ENCODE measurements at regions not wholly inside any gene's neighbourhood (a gene's known extent, or its start where the extent isn't known, plus 50 kb on each side); places are given as distances from the start of the nearest gene placed in this dataset.

DNA sequence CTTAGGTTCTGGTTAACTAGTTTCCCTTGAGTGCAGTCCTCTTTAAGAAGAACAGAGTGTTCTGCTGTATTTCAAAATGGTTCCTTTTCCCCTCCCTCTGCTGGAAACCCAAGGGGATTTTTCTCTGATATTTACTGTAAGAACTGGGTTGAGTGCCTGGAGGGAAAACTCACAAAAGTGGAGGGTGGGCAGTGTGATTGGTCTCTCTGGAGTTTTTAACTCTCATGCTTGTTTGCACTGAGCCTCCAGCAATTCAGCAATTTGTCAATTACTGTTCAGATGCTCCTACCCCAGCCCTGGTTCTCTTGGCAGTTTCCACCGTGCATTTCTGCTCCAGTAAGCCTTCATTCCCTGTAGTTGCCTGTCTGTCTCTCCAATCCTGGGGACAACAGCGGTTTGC, 273.4 kb upstream of the SORCS1 start:
- ChIA-PET CTCF (no interaction called here), POLR2A (no interaction called here)
- Histone ChIP-seq H2AFZ (ENCODE audit: insufficient read depth, low read depth, low read length, poor library complexity, severe bottlenecking) (peak overlapping the region; percentile 31), H3K9ac (ENCODE audit: low read length) (no peak overlapping the region), H3K36me3 (replicated peaks in 1 of 2; ENCODE audit: control extremely low read depth in 1 of 2, control insufficient read depth in 1 of 2, extremely low read depth in 1 of 2, insufficient read depth in 2 of 2, low read length in 1 of 2) (no peaks in the 10 kb centered on the region), H3K27me3 (replicated peaks in 1 of 4; ENCODE audit: control extremely low read depth in 1 of 4, control insufficient read depth in 3 of 4, insufficient read depth in 4 of 4, low read length in 3 of 4) (no peaks in the 10 kb centered on the region), H3K27ac (ENCODE audit: low read length in 2 of 2) (no peak overlapping the region), H3K79me2 (ENCODE audit: control insufficient read depth, insufficient read depth, low read length) (no peaks in the 10 kb centered on the region), H4K20me1 (ENCODE audit: control insufficient read depth, insufficient read depth, low read length, poor library complexity, severe bottlenecking) (no peaks in the 10 kb centered on the region), H3K4me2 (replicated peaks; ENCODE audit: low read depth, low read length, poor library complexity, severe bottlenecking) (no peak overlapping the region), H3K4me1 (ENCODE audit: control insufficient read depth in 2 of 2, insufficient read depth in 2 of 2, low read length in 2 of 2) (peaks cover 0 to 39% of the 10 kb centered on the region in 2 donors), H3K9me3 (ENCODE audit: control extremely low read depth in 1 of 3, control insufficient read depth in 2 of 3, insufficient read depth in 1 of 3, low read length in 2 of 3) (no peaks in the 10 kb centered on the region), H3K4me3 (ENCODE audit: control extremely low read depth in 1 of 5, extremely low read depth in 1 of 5, insufficient read depth in 1 of 5, low read depth in 2 of 5, low read length in 4 of 5) (no peak overlapping the region)
- WGBS (ENCODE audit: insufficient coverage), result 80% methylated on average over 1 of the region's 2 CpGs
- peaks cover 14% of the 10 kb centered on the region for H3K4me1 Mint-ChIP-seq
- no peak for DNase-seq
- TF ChIP-seq EZH2 (IDR thresholded peaks at IDR 0.05; ENCODE audit: borderline replicate concordance, insufficient read depth, low read depth, low read length, poor library complexity, severe bottlenecking), result no peak
- TF ChIP-seq, protein P1, sequence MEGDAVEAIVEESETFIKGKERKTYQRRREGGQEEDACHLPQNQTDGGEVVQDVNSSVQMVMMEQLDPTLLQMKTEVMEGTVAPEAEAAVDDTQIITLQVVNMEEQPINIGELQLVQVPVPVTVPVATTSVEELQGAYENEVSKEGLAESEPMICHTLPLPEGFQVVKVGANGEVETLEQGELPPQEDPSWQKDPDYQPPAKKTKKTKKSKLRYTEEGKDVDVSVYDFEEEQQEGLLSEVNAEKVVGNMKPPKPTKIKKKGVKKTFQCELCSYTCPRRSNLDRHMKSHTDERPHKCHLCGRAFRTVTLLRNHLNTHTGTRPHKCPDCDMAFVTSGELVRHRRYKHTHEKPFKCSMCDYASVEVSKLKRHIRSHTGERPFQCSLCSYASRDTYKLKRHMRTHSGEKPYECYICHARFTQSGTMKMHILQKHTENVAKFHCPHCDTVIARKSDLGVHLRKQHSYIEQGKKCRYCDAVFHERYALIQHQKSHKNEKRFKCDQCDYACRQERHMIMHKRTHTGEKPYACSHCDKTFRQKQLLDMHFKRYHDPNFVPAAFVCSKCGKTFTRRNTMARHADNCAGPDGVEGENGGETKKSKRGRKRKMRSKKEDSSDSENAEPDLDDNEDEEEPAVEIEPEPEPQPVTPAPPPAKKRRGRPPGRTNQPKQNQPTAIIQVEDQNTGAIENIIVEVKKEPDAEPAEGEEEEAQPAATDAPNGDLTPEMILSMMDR (IDR thresholded peaks at IDR 0.05), result no peak
- H3K27ac Mint-ChIP-seq, result no peak overlapping the region
- no peak overlapping the region for H3K4me3 Mint-ChIP-seq
- no peak for ATAC-seq (ENCODE audit: low read depth)
- intact Hi-C loops (cut with micrococcal nuclease), result no loop called here
- peaks cover 9% of the 10 kb centered on the region for H3K9me3 Mint-ChIP-seq (ENCODE audit: insufficient read depth)
- H3K27me3 Mint-ChIP-seq, result no peaks in the 10 kb centered on the region

DNA sequence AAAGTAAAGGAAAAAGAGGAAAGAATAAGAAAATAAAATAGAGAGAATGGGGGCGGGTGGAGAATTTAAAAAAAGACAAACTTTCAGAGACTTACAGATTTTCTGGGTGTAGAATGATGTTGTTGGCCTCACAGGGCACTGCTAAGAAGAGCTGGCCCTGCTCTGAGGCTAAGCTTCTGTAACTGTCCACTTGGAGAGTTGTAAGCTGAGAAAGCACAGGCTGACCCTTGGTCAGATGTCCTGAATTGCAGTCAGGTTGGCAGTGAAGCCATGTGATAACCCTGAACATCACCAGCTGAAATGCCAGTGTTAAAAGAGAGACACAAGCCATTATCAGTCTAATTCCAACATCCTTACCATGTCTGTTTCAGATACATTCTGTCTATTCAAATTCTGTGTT, 272.1 kb upstream of the SORCS1 start:
- TF ChIP-seq, protein P1 (IDR thresholded peaks at IDR 0.05), result no peak
- no peak for TF ChIP-seq EZH2 (IDR thresholded peaks at IDR 0.05; ENCODE audit: borderline replicate concordance, insufficient read depth, low read depth, low read length, poor library complexity, severe bottlenecking)
- Histone ChIP-seq H3K36me3 (replicated peaks in 1 of 2; ENCODE audit: control extremely low read depth in 1 of 2, control insufficient read depth in 1 of 2, extremely low read depth in 1 of 2, insufficient read depth in 2 of 2, low read length in 1 of 2) (no peaks in the 10 kb centered on the region), H3K9ac (ENCODE audit: low read length) (no peak overlapping the region), H3K4me3 (ENCODE audit: control extremely low read depth in 1 of 5, extremely low read depth in 1 of 5, insufficient read depth in 1 of 5, low read depth in 2 of 5, low read length in 4 of 5) (no peak overlapping the region), H3K9me3 (ENCODE audit: control extremely low read depth in 1 of 3, control insufficient read depth in 2 of 3, insufficient read depth in 1 of 3, low read length in 2 of 3) (no peaks in the 10 kb centered on the region), H3K27ac (ENCODE audit: low read length in 2 of 2) (no peak overlapping the region), H3K4me1 (ENCODE audit: control insufficient read depth in 2 of 2, insufficient read depth in 2 of 2, low read length in 2 of 2) (peaks cover 0 to 39% of the 10 kb centered on the region in 2 donors), H2AFZ (ENCODE audit: insufficient read depth, low read depth, low read length, poor library complexity, severe bottlenecking) (no peak overlapping the region), H4K20me1 (ENCODE audit: control insufficient read depth, insufficient read depth, low read length, poor library complexity, severe bottlenecking) (no peaks in the 10 kb centered on the region), H3K27me3 (replicated peaks in 1 of 4; ENCODE audit: control extremely low read depth in 1 of 4, control insufficient read depth in 3 of 4, insufficient read depth in 4 of 4, low read length in 3 of 4) (no peaks in the 10 kb centered on the region), H3K79me2 (ENCODE audit: control insufficient read depth, insufficient read depth, low read length) (no peaks in the 10 kb centered on the region), H3K4me2 (replicated peaks; ENCODE audit: low read depth, low read length, poor library complexity, severe bottlenecking) (no peak overlapping the region)
- no peak overlapping the region for H3K27ac Mint-ChIP-seq
- peaks cover 14% of the 10 kb centered on the region for H3K4me1 Mint-ChIP-seq
- DNase-seq (no peak), ATAC-seq (ENCODE audit: low read depth) (no peak)
- intact Hi-C loops (cut with micrococcal nuclease), result no loop called here
- no peak overlapping the region for H3K4me3 Mint-ChIP-seq
- 100% methylated on average over 1 of the region's 1 CpG for WGBS (ENCODE audit: insufficient coverage)
- ChIA-PET POLR2A (no interaction called here), CTCF (no interaction called here)
- peaks cover 9% of the 10 kb centered on the region for H3K9me3 Mint-ChIP-seq (ENCODE audit: insufficient read depth)
- no peaks in the 10 kb centered on the region for H3K27me3 Mint-ChIP-seq

Data from B cell (primary cell).